ENCODE measurements at regions not wholly inside any gene's neighbourhood (a gene's known extent, or its start where the extent isn't known, plus 50 kb on each side); places are given as distances from the start of the nearest gene placed in this dataset.

GRCh38 chr1:63005812-63006211 lies 221.9 kb downstream of the ATG4C start:
- no peak for TF ChIP-seq POLR2AphosphoS5 (IDR thresholded peaks at IDR 0.05; ENCODE audit: low read depth)
- no peak for TF ChIP-seq CTCF (IDR thresholded peaks at IDR 0.05; ENCODE audit: insufficient read depth, low read length)
